Testis (tissue), 2 donors: ENCODE measurements at regions not wholly inside any gene's neighbourhood (a gene's known extent, or its start where the extent isn't known, plus 50 kb on each side); places are given as distances from the start of the nearest gene placed in this dataset.

Experiments
- DNase-seq: peaks from one replicate; pipeline ENCODE4 v3.0.0-alpha.2; 2019
- H3K27ac ChIP-seq, 2 donors: fragments of 200-600 bp; sonication (generic); one replicate each; pipeline ENCODE4 v1.5.1; 2019
- H3K27me3 ChIP-seq: fragments of 200-600 bp; sonication (generic); one replicate; pipeline ENCODE4 v1.5.1; 2019
- H3K36me3 ChIP-seq: fragments of 200-600 bp; sonication (generic); one replicate; pipeline ENCODE4 v1.5.1; 2017; ENCODE audit warnings: low read depth; ENCODE audit errors: missing control alignments
- H3K4me1 ChIP-seq: fragments of 200-600 bp; sonication (generic); one replicate; pipeline ENCODE4 v1.5.1; 2019
- H3K4me3 ChIP-seq, 2 donors: fragments of 200-600 bp; sonication (generic); one replicate each; pipeline ENCODE4 v1.5.1; 2017 to 2019
- H3K9me3 ChIP-seq: fragments of 200-600 bp; sonication (generic); one replicate; pipeline ENCODE4 v1.5.1; 2017
- CTCF ChIP-seq, 3 experiments: fragments of 450-650 bp in 2 of 3; fragments of 200-600 bp in 1 of 3; sonication (generic) in 1 of 3; IDR thresholded peaks; one replicate each; pipeline ENCODE4 v1.5.1; 2016 to 2019; ENCODE audit warnings: antibody characterized with exemption in 3 of 3, mild to moderate bottlenecking in 2 of 3, moderate library complexity in 1 of 3
- POLR2A ChIP-seq: fragments of 450-650 bp; IDR thresholded peaks from one replicate; pipeline ENCODE4 v1.6.1; 2017; ENCODE audit warnings: antibody characterized with exemption, mild to moderate bottlenecking, moderate library complexity
- WGBS, 2 donors: methylation state at CpG; one replicate each; pipeline ENCODE4 v1.1.5; 2018; 5-methylcytosine and 5-hydroxymethylcytosine counted together
- intact Hi-C: fragments of 100-400 bp; cut with DNase I; formaldehyde crosslinking; loops from one replicate; pipeline ENCODE4 v1.15.1; 2023; ENCODE audit warnings: low total_unique reads

- WGBS, 2 donors: 70 to 72% methylated on average over 1 of the region's 1 CpG
- no peak overlapping the region for H3K4me3 ChIP-seq
- no peak for DNase-seq
- H3K36me3 ChIP-seq: no peaks in the 10 kb centered on the region
- TF ChIP-seq CTCF (IDR thresholded peaks at IDR 0.05) (no peak), POLR2A (no peak)
- no peak overlapping the region for H3K27ac ChIP-seq
- no peaks in the 10 kb centered on the region for H3K27me3 ChIP-seq
- H3K4me1 ChIP-seq: no peaks in the 10 kb centered on the region
- H3K9me3 ChIP-seq: no peaks in the 10 kb centered on the region
- intact Hi-C loops: no loop called here
These were observed 191.8 kb downstream of the RAB28 start for GRCh38 chr4:13292372-13292771.

- DNase-seq: no peak
- Histone ChIP-seq H3K36me3 (no peaks in the 10 kb centered on the region), H3K27me3 (no peaks in the 10 kb centered on the region), H3K4me3 (no peak overlapping the region), H3K9me3 (no peaks in the 10 kb centered on the region), H3K4me1 (no peaks in the 10 kb centered on the region), H3K27ac (no peak overlapping the region)
- intact Hi-C loops: no loop called here
- TF ChIP-seq CTCF (IDR thresholded peaks at IDR 0.05): no peak
- no peak for TF ChIP-seq POLR2A
- 63% methylated on average over 1 of the region's 1 CpG for WGBS, 2 donors
These were observed 194.7 kb downstream of the RAB28 start for GRCh38 chr4:13289391-13289790.

- intact Hi-C loops: no loop called here
- no peak for DNase-seq
- Histone ChIP-seq H3K27me3 (no peaks in the 10 kb centered on the region), H3K27ac (no peak overlapping the region), H3K36me3 (no peaks in the 10 kb centered on the region), H3K4me3 (no peak overlapping the region), H3K4me1 (no peaks in the 10 kb centered on the region), H3K9me3 (no peaks in the 10 kb centered on the region)
- no peak for TF ChIP-seq POLR2A
These were observed 198.8 kb downstream of the RAB28 start for GRCh38 chr4:13285336-13285735.

- Histone ChIP-seq H3K4me1 (no peaks in the 10 kb centered on the region), H3K4me3 (no peak overlapping the region), H3K9me3 (no peaks in the 10 kb centered on the region), H3K27ac (no peak overlapping the region), H3K27me3 (no peaks in the 10 kb centered on the region), H3K36me3 (no peaks in the 10 kb centered on the region)
- no peak for DNase-seq
- WGBS, 2 donors: 83 to 88% methylated on average over 2 of the region's 2 CpGs
- intact Hi-C loops: no loop called here
- TF ChIP-seq POLR2A (no peak), CTCF (IDR thresholded peaks at IDR 0.05) (no peak)
These were observed 199.2 kb downstream of the RAB28 start for GRCh38 chr4:13284932-13285331.

GRCh38 chr4:13276357-13276756 is 207.8 kb downstream of the RAB28 start:
- WGBS, 2 donors: 100% methylated on average over 1 of the region's 1 CpG
- Histone ChIP-seq H3K4me3 (no peak overlapping the region), H3K27me3 (no peaks in the 10 kb centered on the region), H3K4me1 (no peaks in the 10 kb centered on the region), H3K27ac (no peak overlapping the region), H3K9me3 (no peaks in the 10 kb centered on the region), H3K36me3 (no peaks in the 10 kb centered on the region)
- no peak for TF ChIP-seq CTCF (IDR thresholded peaks at IDR 0.05)
- no peak for TF ChIP-seq POLR2A
- no peak for DNase-seq
- intact Hi-C loops: no loop called here
